RWPE1 (cell line): ENCODE measurements at regions not wholly inside any gene's neighbourhood (a gene's known extent, or its start where the extent isn't known, plus 50 kb on each side); places are given as distances from the start of the nearest gene placed in this dataset.
A peak's percentile ranks its signal among the peaks of the same experiment; 100 is the strongest.

ENCODE experiments used
- CTCF ChIA-PET: fragments of 350-600 bp; sonication (Branson Sonifier 250); formaldehyde crosslinking; extraction: SDS; loops from one replicate; lab custom pipeline; 2021; lab: Yijun Ruan, JAX
- POLR2A ChIA-PET: fragments of 400-600 bp; formaldehyde crosslinking; extraction: SDS; loops from one replicate; lab custom pipeline; 2020; ENCODE audit warnings: antibody characterized with exemption; ENCODE audit not compliant: low non-redundant PET; lab: Yijun Ruan, JAX
- DNase-seq: peaks from one replicate; pipeline ENCODE4 v3.0.0; 2012; ENCODE audit warnings: low spot score
- H3K27ac ChIP-seq: fragments of 450-650 bp; 2 replicates; pipeline ENCODE4 v1.5.1; 2017
- TF ChIP-seq, protein P1 (sequence below): fragments of 450-650 bp; conservative IDR thresholded peaks from 2 replicates; pipeline ENCODE4 v1.5.1; 2017; ENCODE audit warnings: low read depth, mild to moderate bottlenecking

DNA sequence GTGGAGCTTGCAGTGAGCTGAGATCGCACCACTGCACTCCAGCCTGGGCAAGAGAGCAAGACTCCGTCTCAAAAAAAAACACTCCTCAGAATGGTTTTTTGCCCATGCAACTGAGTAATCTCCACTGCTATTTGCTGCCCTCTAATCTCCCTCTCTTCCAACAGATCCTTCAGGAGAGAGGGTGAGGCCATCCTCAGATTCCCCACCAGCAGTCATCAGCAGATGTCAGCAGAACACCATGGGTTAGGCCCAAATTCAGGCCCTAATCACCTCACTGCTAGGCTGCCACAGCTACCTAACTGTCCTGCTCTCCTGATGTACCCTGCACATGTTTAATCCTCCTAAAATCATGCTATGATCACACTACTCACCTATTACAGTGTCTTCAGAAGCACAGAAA is 63.2 kb upstream of the BEND6 start:
- ChIA-PET CTCF (interaction anchor here (0.6 to 1.6 kb wide), 8 partner anchors 11 to 425 kb away, joined by 3 to 7 read pairs (median 4); no protein-coding TSS in a partner anchor), POLR2A (no interaction called here)
- TF ChIP-seq, protein P1, sequence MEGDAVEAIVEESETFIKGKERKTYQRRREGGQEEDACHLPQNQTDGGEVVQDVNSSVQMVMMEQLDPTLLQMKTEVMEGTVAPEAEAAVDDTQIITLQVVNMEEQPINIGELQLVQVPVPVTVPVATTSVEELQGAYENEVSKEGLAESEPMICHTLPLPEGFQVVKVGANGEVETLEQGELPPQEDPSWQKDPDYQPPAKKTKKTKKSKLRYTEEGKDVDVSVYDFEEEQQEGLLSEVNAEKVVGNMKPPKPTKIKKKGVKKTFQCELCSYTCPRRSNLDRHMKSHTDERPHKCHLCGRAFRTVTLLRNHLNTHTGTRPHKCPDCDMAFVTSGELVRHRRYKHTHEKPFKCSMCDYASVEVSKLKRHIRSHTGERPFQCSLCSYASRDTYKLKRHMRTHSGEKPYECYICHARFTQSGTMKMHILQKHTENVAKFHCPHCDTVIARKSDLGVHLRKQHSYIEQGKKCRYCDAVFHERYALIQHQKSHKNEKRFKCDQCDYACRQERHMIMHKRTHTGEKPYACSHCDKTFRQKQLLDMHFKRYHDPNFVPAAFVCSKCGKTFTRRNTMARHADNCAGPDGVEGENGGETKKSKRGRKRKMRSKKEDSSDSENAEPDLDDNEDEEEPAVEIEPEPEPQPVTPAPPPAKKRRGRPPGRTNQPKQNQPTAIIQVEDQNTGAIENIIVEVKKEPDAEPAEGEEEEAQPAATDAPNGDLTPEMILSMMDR = no peak
- DNase-seq = no peak
- H3K27ac ChIP-seq = no peak overlapping the region

DNA sequence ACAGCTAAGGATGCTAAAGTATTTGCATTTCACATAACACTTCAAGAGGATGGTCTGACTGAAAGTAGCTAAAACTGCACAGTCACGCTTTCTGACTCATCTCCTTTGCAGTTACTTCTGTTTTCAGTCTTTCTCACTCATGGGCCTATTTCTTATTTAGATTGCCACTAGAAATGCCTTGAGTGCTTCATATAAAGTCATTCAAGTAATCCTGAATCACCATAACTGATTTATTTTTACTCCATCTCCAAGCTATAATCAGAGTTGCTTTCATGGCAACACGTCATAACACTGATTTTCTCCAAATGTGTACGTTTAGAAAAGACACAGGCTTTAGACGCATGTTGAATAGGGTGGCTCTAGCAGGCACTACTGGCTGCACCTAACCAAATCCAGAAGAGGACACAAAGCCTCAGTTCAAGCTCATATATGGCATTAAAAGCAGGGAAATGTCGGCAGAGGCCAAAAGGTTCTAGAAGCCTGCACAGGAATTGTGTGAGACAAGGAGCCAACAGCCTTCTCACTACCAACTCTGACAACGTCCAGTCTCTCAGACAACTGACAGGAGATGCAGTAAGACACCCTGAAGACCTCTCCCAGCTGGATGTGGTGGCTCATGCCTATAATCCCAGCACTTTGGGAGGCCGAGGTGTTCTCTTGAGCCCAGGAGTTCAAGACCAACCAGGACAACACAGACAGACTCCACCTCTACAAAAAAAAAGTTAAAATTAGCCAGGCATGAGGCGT is 64.1 kb upstream of the BEND6 start:
- POLR2A ChIA-PET = no interaction called here
- TF ChIP-seq, protein P1 = no peak
- 0 out of 2 replicates have a peak overlapping the region, but pooled peaks have one; percentile 3 for H3K27ac ChIP-seq
- no peak for DNase-seq
- CTCF ChIA-PET = interaction anchor here (1.5 kb wide), 2 partner anchors 12 to 13 kb away, joined by 5 to 7 read pairs; no protein-coding TSS in a partner anchor

DNA sequence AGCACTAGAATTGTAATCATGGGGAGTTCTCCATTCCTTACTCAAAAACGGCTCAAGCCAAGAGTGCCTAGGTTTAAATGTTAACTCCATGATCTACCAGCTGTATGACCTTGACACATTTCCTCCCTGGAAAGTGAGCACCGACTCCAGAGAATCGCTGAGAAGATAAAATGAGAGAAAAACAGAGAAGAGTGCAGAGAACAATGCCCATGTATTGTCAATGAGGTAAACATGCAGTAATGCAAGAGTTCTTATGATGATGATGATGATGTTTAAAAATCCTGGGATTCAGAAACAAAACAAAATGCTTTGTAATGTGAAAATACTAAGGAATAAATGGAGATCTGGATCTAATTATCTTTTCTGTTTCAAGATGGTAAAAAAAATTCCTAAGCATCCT is 64.8 kb upstream of the BEND6 start:
- POLR2A ChIA-PET = no interaction called here
- no peak for DNase-seq
- H3K27ac ChIP-seq = no peak overlapping the region
- TF ChIP-seq, protein P1 = no peak
- CTCF ChIA-PET = interaction anchor here (1.5 kb wide), 2 partner anchors 13 to 14 kb away, joined by 5 to 7 read pairs; no protein-coding TSS in a partner anchor

DNA sequence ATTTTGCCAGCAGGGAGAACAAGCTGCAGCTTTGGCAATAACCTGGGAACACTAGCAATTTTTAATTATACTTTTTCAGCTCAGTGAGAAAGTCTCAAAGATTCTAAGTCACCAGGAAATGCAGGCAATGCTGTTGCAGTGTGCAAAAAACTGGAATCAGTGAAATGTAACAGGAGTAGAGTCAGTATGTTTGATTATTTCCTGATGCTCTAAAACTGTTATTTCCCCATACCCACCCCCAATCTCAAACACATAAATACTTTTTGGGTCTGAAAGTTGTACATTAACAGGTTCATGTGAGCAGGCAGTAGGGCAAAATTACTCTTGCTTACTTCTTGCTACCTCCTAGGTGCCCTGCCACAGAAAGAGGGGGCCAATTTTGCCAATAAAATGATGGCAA is 65.4 kb upstream of the BEND6 start:
- ChIA-PET POLR2A (no interaction called here), CTCF (interaction anchor here (1.5 kb wide), 1 partner anchor 13 kb away, joined by 7 read pairs; no protein-coding TSS in a partner anchor)
- DNase-seq = no peak
- H3K27ac ChIP-seq = no peak overlapping the region
- TF ChIP-seq, protein P1 = no peak

DNA sequence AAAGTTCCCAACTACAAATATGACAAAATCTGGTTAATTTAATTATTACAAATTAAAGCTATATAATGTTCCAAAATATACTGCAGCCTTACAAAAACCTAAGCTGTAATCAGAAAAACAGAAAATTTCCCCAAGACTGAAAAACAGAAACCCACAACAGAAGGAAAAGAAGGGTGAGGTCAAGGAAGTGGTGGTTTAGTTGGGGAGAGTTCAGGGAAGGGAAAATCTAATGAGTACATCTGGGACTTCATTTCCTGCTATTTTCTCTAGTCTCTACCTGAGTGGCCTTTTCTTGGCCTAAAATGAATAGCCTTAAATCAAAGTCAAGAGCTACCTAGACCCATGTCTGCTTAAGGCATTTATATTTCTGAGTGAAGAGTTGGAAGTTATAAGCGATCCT is 66.2 kb upstream of the BEND6 start:
- ChIA-PET CTCF (interaction anchor here (0.6 kb wide), 1 partner anchor 132 kb away, joined by 10 read pairs; no protein-coding TSS in a partner anchor), POLR2A (no interaction called here)
- TF ChIP-seq, protein P1 = no peak
- no peak overlapping the region for H3K27ac ChIP-seq
- DNase-seq = no peak

DNA sequence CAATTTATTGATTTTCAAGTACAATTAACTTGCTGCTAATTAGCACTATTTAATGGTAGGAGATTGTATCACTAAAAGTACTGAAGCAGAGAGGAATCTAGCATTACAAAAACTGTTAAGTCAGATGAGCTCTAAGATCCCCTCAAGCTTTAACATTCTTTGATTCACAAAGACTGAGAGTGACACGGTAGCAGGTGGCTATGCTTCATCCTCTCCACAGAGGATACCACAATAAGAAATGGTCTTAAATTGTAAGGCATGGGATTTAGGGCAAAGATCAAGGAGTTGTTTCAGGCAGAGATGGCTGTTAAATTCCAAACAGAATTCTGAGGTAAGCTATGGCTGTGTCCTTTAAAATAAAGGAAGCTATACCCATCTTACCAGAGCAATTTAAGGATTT is 67.8 kb upstream of the BEND6 start:
- no peak overlapping the region for H3K27ac ChIP-seq
- POLR2A ChIA-PET = no interaction called here
- TF ChIP-seq, protein P1 = no peak
- CTCF ChIA-PET = no interaction called here
- no peak for DNase-seq
